ENCODE measurements at regions not wholly inside any gene's neighbourhood (a gene's known extent, or its start where the extent isn't known, plus 50 kb on each side); places are given as distances from the start of the nearest gene placed in this dataset.

- Mint-ChIP-seq H3K4me1 (peaks cover 51% of the 10 kb centered on the region), H3K4me3 (no peak overlapping the region), H3K27ac (no peak overlapping the region), H3K36me3 (no peaks in the 10 kb centered on the region), H3K27me3 (peaks cover 24% of the 10 kb centered on the region), H3K9me3 (no peaks in the 10 kb centered on the region)
- CTCF ChIA-PET, result interaction anchor here (0.8 to 1.2 kb wide), 2 partner anchors 11 to 23 kb away, joined by 3 to 4 read pairs; no protein-coding TSS in a partner anchor
- DNase-seq, result no peak
Measured at GRCh38 chr5:68436686-68437520, 221.3 kb downstream of the PIK3R1 start.

- H3K4me3 Mint-ChIP-seq, result no peak overlapping the region
- no peak for DNase-seq
- H3K27me3 Mint-ChIP-seq, result peaks cover 13% of the 10 kb centered on the region
- H3K9me3 Mint-ChIP-seq, result no peaks in the 10 kb centered on the region
- no peaks in the 10 kb centered on the region for H3K36me3 Mint-ChIP-seq
- CTCF ChIA-PET, result no interaction called here
- peaks cover 37% of the 10 kb centered on the region for H3K4me1 Mint-ChIP-seq
- H3K27ac Mint-ChIP-seq, result no peak overlapping the region
Measured at GRCh38 chr5:68438876-68439275, 223.3 kb downstream of the PIK3R1 start.

GRCh38 chr5:68440245-68440644, 224.7 kb downstream of the PIK3R1 start:
- Mint-ChIP-seq H3K36me3 (no peaks in the 10 kb centered on the region), H3K9me3 (no peaks in the 10 kb centered on the region), H3K4me3 (no peak overlapping the region), H3K27me3 (peaks cover 8% of the 10 kb centered on the region), H3K27ac (no peak overlapping the region), H3K4me1 (peaks cover 30% of the 10 kb centered on the region)
- DNase-seq, result no peak
- CTCF ChIA-PET, result interaction anchor here (1.1 kb wide), 1 partner anchor 154 kb away, joined by 5 read pairs; no protein-coding TSS in a partner anchor

- H3K4me1 Mint-ChIP-seq, result peaks cover 26% of the 10 kb centered on the region
- DNase-seq, result no peak
- H3K36me3 Mint-ChIP-seq, result no peaks in the 10 kb centered on the region
- CTCF ChIA-PET, result interaction anchor here (1.1 kb wide), 1 partner anchor 154 kb away, joined by 5 read pairs; no protein-coding TSS in a partner anchor
- H3K4me3 Mint-ChIP-seq, result no peak overlapping the region
- H3K27ac Mint-ChIP-seq, result no peak overlapping the region
- no peaks in the 10 kb centered on the region for H3K9me3 Mint-ChIP-seq
- peaks cover 8% of the 10 kb centered on the region for H3K27me3 Mint-ChIP-seq
Measured at GRCh38 chr5:68440651-68441050, 225.1 kb downstream of the PIK3R1 start.

GRCh38 chr5:68441309-68442073, 225.9 kb downstream of the PIK3R1 start:
- no peak overlapping the region for H3K27ac Mint-ChIP-seq

DNA sequence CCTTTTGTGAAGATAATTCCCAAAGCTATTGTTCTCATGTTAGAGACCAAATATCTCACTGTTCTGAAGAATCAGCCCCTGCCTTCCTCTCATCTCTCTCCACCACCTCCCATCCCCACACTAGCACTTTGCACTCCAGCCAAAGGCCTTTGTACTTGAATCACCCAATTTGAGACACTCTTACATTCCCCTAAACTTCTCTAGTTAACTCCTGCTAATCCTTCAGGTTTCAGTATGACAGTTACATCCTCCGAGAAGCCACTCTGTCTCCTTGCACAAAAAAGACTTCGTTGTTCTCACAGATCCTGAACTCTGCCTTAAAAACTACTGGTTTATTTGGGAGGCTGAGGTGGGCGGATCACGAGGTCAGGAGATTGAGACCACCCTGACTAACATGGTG, 227.5 kb downstream of the PIK3R1 start:
- Mint-ChIP-seq H3K27me3 (peaks cover 3% of the 10 kb centered on the region), H3K27ac (no peak overlapping the region), H3K4me1 (peaks cover 24% of the 10 kb centered on the region), H3K4me3 (no peak overlapping the region), H3K36me3 (no peaks in the 10 kb centered on the region), H3K9me3 (no peaks in the 10 kb centered on the region)
- DNase-seq, result no peak
- CTCF ChIA-PET, result no interaction called here

More at GRCh38 chr5:68441309-68442073, 225.9 kb downstream of the PIK3R1 start:
- CTCF ChIA-PET, result interaction anchor here (0.8 to 1.1 kb wide), 2 partner anchors 68 to 155 kb away, joined by 3 to 5 read pairs; no protein-coding TSS in a partner anchor
- Mint-ChIP-seq H3K4me1 (peaks cover 24% of the 10 kb centered on the region), H3K4me3 (no peak overlapping the region), H3K27me3 (peaks cover 8% of the 10 kb centered on the region), H3K9me3 (no peaks in the 10 kb centered on the region), H3K36me3 (no peaks in the 10 kb centered on the region)
- peak; percentile 20 for DNase-seq

DNA sequence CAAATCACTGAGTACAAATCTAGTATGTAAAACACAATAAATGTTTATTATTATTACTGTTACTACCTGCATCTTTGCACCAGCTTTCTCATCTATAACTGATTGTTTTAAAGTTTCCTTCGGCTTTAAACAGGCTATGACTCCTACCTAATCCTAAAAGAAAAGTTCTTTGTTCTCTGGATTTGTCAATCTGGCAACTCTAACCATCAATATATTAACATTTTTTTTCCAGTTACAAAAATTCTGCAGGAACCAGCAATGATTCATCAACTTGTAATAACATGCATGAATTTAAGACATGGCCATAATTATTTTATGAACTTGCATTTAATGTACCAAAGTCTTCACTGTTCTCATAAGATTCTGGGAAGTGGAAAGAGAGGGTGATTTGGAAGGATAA, 228.5 kb downstream of the PIK3R1 start:
- Mint-ChIP-seq H3K4me1 (peaks cover 24% of the 10 kb centered on the region), H3K27me3 (peaks cover 3% of the 10 kb centered on the region), H3K4me3 (no peak overlapping the region), H3K9me3 (no peaks in the 10 kb centered on the region), H3K27ac (no peak overlapping the region), H3K36me3 (no peaks in the 10 kb centered on the region)
- DNase-seq, result no peak
- CTCF ChIA-PET, result no interaction called here

DNA sequence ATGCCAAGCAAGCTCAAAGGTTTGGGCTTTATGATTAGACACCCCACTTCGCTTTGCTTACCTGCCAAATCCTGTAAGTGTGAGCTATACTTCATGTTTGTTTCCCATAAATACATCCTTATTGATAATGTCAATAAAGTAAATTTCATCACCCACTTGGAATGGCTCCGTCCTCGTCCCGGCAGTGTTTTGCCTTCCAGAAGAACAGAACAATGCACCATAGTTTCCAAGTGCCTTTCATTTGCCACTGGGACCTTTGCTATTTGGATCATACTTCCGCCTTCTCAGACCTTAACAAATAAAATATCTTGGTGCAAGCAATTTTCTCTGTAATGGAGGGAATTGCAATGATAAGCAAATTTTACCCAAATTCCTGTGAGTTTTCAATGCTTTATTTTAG, 229.3 kb downstream of the PIK3R1 start:
- no peak overlapping the region for H3K27ac Mint-ChIP-seq
- H3K4me1 Mint-ChIP-seq, result peaks cover 24% of the 10 kb centered on the region
- DNase-seq, result no peak
- no peaks in the 10 kb centered on the region for H3K36me3 Mint-ChIP-seq
- peaks cover 3% of the 10 kb centered on the region for H3K27me3 Mint-ChIP-seq
- no peak overlapping the region for H3K4me3 Mint-ChIP-seq
- H3K9me3 Mint-ChIP-seq, result no peaks in the 10 kb centered on the region
- CTCF ChIA-PET, result no interaction called here

DNA sequence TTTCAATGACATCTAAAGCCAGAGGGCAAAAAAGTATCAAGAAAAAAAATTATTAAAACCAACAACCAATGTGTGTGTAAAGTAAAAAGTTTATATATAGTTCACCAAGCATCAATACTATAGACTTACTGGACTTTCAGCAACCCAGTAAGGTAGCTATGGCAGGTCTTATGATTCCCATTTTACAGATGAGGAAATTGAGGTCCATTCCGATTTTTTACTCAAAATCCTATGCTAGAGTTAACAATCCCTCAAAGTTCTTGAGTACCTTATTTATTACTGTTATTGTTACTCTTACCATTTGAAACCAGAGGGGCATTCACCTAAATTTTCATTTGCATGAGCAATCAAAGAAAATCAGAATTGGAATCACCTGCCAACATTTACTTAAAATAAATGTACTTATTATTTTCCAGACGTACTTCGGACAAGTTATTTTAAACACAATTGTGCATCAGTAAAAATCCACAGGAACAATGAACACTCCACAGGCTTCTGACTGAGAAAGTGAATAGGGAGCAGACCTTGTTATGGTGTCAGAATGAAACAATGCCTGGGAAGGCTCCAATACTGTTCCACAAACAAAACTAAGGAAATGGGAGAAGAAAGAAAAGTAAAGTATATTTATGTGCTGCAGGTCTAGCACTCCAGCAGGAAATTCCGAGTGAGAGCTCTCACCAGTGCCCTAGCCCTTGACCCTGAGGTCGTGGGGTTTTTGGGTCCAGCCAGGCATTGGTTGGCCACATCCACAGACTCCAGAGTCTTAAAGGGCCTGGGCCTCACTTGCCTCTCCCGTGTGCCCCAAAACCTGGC, 229.9 kb downstream of the PIK3R1 start:
- H3K27me3 Mint-ChIP-seq, result peaks cover 3% of the 10 kb centered on the region
- no peaks in the 10 kb centered on the region for H3K36me3 Mint-ChIP-seq
- DNase-seq, result no peak
- CTCF ChIA-PET, result no interaction called here
- H3K4me3 Mint-ChIP-seq, result no peak overlapping the region
- H3K9me3 Mint-ChIP-seq, result no peaks in the 10 kb centered on the region
- peaks cover 19% of the 10 kb centered on the region for H3K4me1 Mint-ChIP-seq
- no peak overlapping the region for H3K27ac Mint-ChIP-seq

- CTCF ChIA-PET, result no interaction called here
- peaks cover 3% of the 10 kb centered on the region for H3K27me3 Mint-ChIP-seq
- peaks cover 15% of the 10 kb centered on the region for H3K4me1 Mint-ChIP-seq
- DNase-seq, result no peak
- H3K36me3 Mint-ChIP-seq, result no peaks in the 10 kb centered on the region
- H3K27ac Mint-ChIP-seq, result no peak overlapping the region
- no peaks in the 10 kb centered on the region for H3K9me3 Mint-ChIP-seq
- no peak overlapping the region for H3K4me3 Mint-ChIP-seq
Measured at GRCh38 chr5:68446070-68446357, 230.5 kb downstream of the PIK3R1 start.

GRCh38 chr5:68446487-68446894, 230.9 kb downstream of the PIK3R1 start:
- H3K9me3 Mint-ChIP-seq, result no peaks in the 10 kb centered on the region
- H3K27ac Mint-ChIP-seq, result no peak overlapping the region
- H3K36me3 Mint-ChIP-seq, result no peaks in the 10 kb centered on the region
- CTCF ChIA-PET, result interaction anchor here (3.1 kb wide), 1 partner anchor 160 kb away, joined by 8 read pairs; no protein-coding TSS in a partner anchor
- DNase-seq, result no peak
- H3K4me3 Mint-ChIP-seq, result no peak overlapping the region
- peaks cover 3% of the 10 kb centered on the region for H3K27me3 Mint-ChIP-seq
- H3K4me1 Mint-ChIP-seq, result peaks cover 10% of the 10 kb centered on the region

DNA sequence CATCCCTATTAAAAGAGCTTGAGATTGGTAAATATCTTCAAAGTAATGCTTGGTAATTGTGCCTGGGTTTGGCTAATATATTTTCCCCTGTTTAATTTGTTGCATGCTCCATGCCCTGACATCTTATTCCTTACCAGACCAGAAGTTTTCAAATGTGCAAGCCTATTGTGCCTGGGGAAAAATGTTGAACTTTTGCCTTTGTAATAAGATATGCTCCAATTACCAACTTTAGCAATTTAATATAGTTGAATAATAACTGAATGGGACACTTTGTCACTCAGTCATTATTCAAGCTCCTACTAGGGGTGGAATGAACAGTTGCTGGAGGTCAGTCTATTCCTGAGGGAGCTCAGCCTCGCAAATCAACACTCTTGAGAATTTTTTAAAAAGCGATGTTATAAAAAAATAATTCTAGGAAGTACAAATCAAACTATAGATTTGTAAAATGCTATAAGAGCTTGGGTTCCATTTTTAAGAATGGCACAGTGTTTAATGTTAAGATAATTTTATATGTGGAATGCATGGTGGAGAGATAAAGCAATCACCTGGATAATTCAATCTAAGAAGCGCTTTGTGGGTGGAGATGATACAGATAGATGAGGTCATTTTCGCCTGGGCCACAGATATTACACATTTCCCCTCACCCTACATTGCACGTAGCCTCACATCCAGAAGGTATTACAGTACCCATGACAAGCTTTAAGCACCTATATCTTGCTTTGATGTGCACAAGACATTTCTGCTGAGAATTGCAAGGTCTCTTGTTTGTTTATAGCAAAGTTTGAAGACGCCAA, 231.8 kb downstream of the PIK3R1 start:
- DNase-seq, result no peak
- CTCF ChIA-PET, result interaction anchor here (0.8 to 3.1 kb wide), 3 partner anchors 58 to 195 kb away, joined by 3 to 8 read pairs (median 3); no protein-coding TSS in a partner anchor
- Mint-ChIP-seq H3K36me3 (no peaks in the 10 kb centered on the region), H3K9me3 (no peaks in the 10 kb centered on the region), H3K4me3 (no peak overlapping the region), H3K4me1 (peaks cover 7% of the 10 kb centered on the region), H3K27me3 (peaks cover 3% of the 10 kb centered on the region), H3K27ac (no peak overlapping the region)

GRCh38 chr5:68449380-68449779, 233.8 kb downstream of the PIK3R1 start:
- CTCF ChIA-PET, result interaction anchor here (3.1 kb wide), 1 partner anchor 163 kb away, joined by 8 read pairs; no protein-coding TSS in a partner anchor
- H3K4me3 Mint-ChIP-seq, result no peak overlapping the region
- H3K36me3 Mint-ChIP-seq, result no peaks in the 10 kb centered on the region
- H3K9me3 Mint-ChIP-seq, result no peaks in the 10 kb centered on the region
- H3K27ac Mint-ChIP-seq, result no peak overlapping the region
- no peak for DNase-seq
- peaks cover 3% of the 10 kb centered on the region for H3K4me1 Mint-ChIP-seq
- peaks cover 4% of the 10 kb centered on the region for H3K27me3 Mint-ChIP-seq

All from activated naive CD4-positive, alpha-beta T cell treated with anti-CD3 and anti-CD28 coated beads, Interleukin-2, amount 10 ng/mL, durations not matched to agents 7 days and 5 days (primary cell).